Activated gamma-delta T cell treated with anti-CD3 and anti-CD28 coated beads, Interleukin-2, amount 50 U/mL, for 16 hours (primary cell): ENCODE measurements at regions not wholly inside any gene's neighbourhood (a gene's known extent, or its start where the extent isn't known, plus 50 kb on each side); places are given as distances from the start of the nearest gene placed in this dataset.

Experiments
- DNase-seq: peaks from one replicate; pipeline ENCODE4 v3.0.0-alpha.2; 2020; ENCODE audit warnings: low read depth

GRCh38 chr3:105304487-105304886 lies 62.2 kb upstream of the ALCAM start:
- DNase-seq: no peak

DNA sequence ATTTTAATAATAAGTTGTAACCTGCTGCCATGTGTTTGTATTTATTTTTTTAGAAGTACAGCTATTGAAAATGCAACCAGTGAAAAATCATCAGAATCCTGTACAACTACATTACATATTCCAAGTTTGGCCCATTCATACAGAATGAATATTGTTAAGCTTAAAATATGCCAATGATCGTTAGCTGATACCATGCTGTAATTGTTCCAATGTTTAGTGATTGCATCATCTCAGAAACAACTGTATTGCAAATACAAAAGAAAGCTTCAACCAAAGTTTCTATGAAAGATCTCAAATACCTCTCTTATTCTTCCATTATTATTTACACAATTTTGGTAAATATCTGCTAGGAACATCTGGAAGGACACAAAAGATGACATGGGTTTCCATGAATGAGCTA lies 51.6 kb upstream of the ALCAM start:
- DNase-seq: no peak

DNA sequence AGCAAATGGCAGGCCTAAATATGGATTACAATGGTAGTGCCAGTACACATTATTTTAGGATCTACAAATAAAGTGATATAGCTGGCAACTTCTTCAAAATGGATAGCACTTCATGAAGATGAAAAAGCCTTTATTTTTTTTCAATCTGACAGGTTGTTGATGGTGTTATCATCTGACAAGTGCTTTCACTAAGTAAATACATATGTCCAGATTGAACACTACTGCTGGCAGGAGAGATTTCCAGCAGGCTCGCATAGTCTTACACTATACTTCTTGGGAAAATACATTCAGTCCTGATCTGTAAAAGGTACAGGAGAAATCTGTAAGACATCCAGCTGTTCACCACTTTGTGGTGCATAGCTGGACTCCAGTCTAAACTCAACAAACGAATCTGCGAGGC lies 50.9 kb upstream of the ALCAM start:
- DNase-seq: no peak

GRCh38 chr3:105316331-105316730 lies 50.4 kb upstream of the ALCAM start:
- no peak for DNase-seq
